IMR-90 (cell line): ENCODE measurements at regions not wholly inside any gene's neighbourhood (a gene's known extent, or its start where the extent isn't known, plus 50 kb on each side); places are given as distances from the start of the nearest gene placed in this dataset.

Source experiments
- ATAC-seq: fragments of 200-7000 bp; cut with Tn5 transposase; 2 replicates; pipeline ENCODE4 v1.9.1; 2020; ENCODE audit warnings: low read depth, mild to moderate bottlenecking, moderate library complexity
- BruUV-seq: library from RNA; stranded (reverse); fragments of 400-500 nt; replicated peaks from 2 replicates; lab custom pipeline; 2021; lab: Mats Ljungman, UMichigan
- CTCF ChIA-PET: fragments of 300-600 bp; formaldehyde crosslinking; extraction: SDS; loops from one replicate; lab custom pipeline; 2021; ENCODE audit warnings: antibody characterized with exemption; lab: Yijun Ruan, JAX
- POLR2A ChIA-PET: fragments of 300-600 bp; sonication (Branson Sonifier 250); formaldehyde crosslinking; loops from one replicate; lab custom pipeline; 2022; ENCODE audit warnings: antibody characterized with exemption; ENCODE audit not compliant: unreplicated experiment; lab: Charles Lee
- DNase-seq: peaks from one replicate; pipeline ENCODE4 v3.0.0; 2013
- H2AFZ ChIP-seq: replicated peaks from 2 replicates; pipeline ENCODE3; 2013; ENCODE audit warnings: low read length, mild to moderate bottlenecking; ENCODE audit not compliant: poor library complexity
- H2AK5ac ChIP-seq: 2 replicates; pipeline ENCODE4 v1.6.1; 2013; ENCODE audit warnings: low read depth, low read length, inconsistent platforms
- H2AK9ac ChIP-seq: replicated peaks from 2 replicates; pipeline ENCODE3; 2013; ENCODE audit warnings: mild to moderate bottlenecking, low read depth, low read length, moderate library complexity; ENCODE audit not compliant: poor library complexity
- H2BK120ac ChIP-seq: 2 replicates; pipeline ENCODE4 v1.6.1; 2013; ENCODE audit warnings: low read depth, low read length, inconsistent platforms
- H2BK15ac ChIP-seq: 3 replicates; pipeline ENCODE4 v1.6.1; 2013; ENCODE audit warnings: low read depth, low read length, inconsistent platforms
- H2BK20ac ChIP-seq: 2 replicates; pipeline ENCODE4 v1.6.1; 2013; ENCODE audit warnings: low read depth, mild to moderate bottlenecking, inconsistent platforms, low read length, moderate library complexity
- H2BK5ac ChIP-seq: 2 replicates; pipeline ENCODE4 v1.6.1; 2013; ENCODE audit warnings: mild to moderate bottlenecking, low read depth, low read length, inconsistent platforms; ENCODE audit not compliant: poor library complexity, severe bottlenecking
- H3K14ac ChIP-seq: replicated peaks from 2 replicates; pipeline ENCODE4 v1.6.1; 2013; ENCODE audit warnings: low read depth, low read length, inconsistent platforms
- H3K18ac ChIP-seq: 2 replicates; pipeline ENCODE4 v1.6.1; 2013; ENCODE audit warnings: low read depth, low read length, control low read depth
- H3K23ac ChIP-seq: 2 replicates; pipeline ENCODE4 v1.6.1; 2013; ENCODE audit warnings: low read depth, low read length, inconsistent platforms
- H3K27ac ChIP-seq: 2 replicates; pipeline ENCODE4 v1.5.1; 2013; ENCODE audit warnings: mild to moderate bottlenecking, control low read depth, low read length; ENCODE audit not compliant: insufficient read depth
- H3K27me3 ChIP-seq: 2 replicates; pipeline ENCODE4 v1.6.1; 2013; ENCODE audit warnings: low read length; ENCODE audit not compliant: control insufficient read depth, insufficient read depth
- H3K36me3 ChIP-seq: 2 replicates; pipeline ENCODE4 v1.6.1; 2013; ENCODE audit warnings: low read length, mixed read lengths; ENCODE audit not compliant: control insufficient read depth, insufficient read depth
- H3K4ac ChIP-seq: 2 replicates; pipeline ENCODE4 v1.6.1; 2013; ENCODE audit warnings: low read depth, low read length, inconsistent platforms
- H3K4me1 ChIP-seq: 2 replicates; pipeline ENCODE4 v1.6.1; 2013; ENCODE audit warnings: low read length, mixed read lengths; ENCODE audit not compliant: control insufficient read depth, insufficient read depth
- H3K4me2 ChIP-seq: 2 replicates; pipeline ENCODE4 v1.6.1; 2013; ENCODE audit warnings: low read depth, mild to moderate bottlenecking, control low read depth, low read length, moderate library complexity
- H3K4me3 ChIP-seq: 2 replicates; pipeline ENCODE4 v1.5.1; 2013; ENCODE audit warnings: low read depth, mild to moderate bottlenecking, control low read depth, low read length, moderate library complexity; ENCODE audit not compliant: insufficient read depth
- H3K56ac ChIP-seq: 2 replicates; pipeline ENCODE4 v1.6.1; 2013; ENCODE audit warnings: low read length, inconsistent platforms; ENCODE audit not compliant: insufficient read depth; ENCODE audit errors: extremely low read depth
- H3K79me1 ChIP-seq, 2 experiments: 2 replicates each; pipeline ENCODE4 v1.6.1; 2013; ENCODE audit warnings: low read length in 2 of 2, inconsistent platforms in 1 of 2, low read depth in 1 of 2
- H3K9ac ChIP-seq: 2 replicates; pipeline ENCODE4 v1.6.1; 2013; ENCODE audit warnings: low read depth, low read length, control low read depth
- H3K9me1 ChIP-seq: 2 replicates; pipeline ENCODE4 v1.6.1; 2013; ENCODE audit warnings: low read length, inconsistent platforms; ENCODE audit not compliant: insufficient read depth
- H3K9me3 ChIP-seq: 2 replicates; pipeline ENCODE4 v1.6.1; 2013; ENCODE audit warnings: low read length; ENCODE audit not compliant: control insufficient read depth, insufficient read depth
- H4K20me1 ChIP-seq: 2 replicates; pipeline ENCODE4 v1.6.1; 2013; ENCODE audit warnings: low read length, inconsistent platforms; ENCODE audit not compliant: insufficient read depth
- H4K5ac ChIP-seq: 2 replicates; pipeline ENCODE4 v1.6.1; 2013; ENCODE audit warnings: mild to moderate bottlenecking, low read depth, low read length, control low read depth
- H4K8ac ChIP-seq, 2 experiments: 2 replicates each; pipeline ENCODE4 v1.6.1; 2013; ENCODE audit warnings: low read depth in 2 of 2, low read length in 2 of 2, control low read depth in 1 of 2, inconsistent platforms in 1 of 2
- H4K91ac ChIP-seq: 2 replicates; pipeline ENCODE4 v1.6.1; 2013; ENCODE audit warnings: low read depth, low read length, inconsistent platforms; ENCODE audit not compliant: insufficient read depth
- BHLHE40 ChIP-seq: fragments of 150-350 bp; IDR thresholded peaks from 2 replicates; pipeline ENCODE4 v1.6.1; 2016; ENCODE audit warnings: mild to moderate bottlenecking, low read depth, low read length
- CEBPB ChIP-seq: IDR thresholded peaks from 2 replicates; pipeline ENCODE4 v1.6.1; 2012; ENCODE audit warnings: low read depth, low read length, improper control_type of control experiment
- CHD1 ChIP-seq: IDR thresholded peaks from 2 replicates; pipeline ENCODE4 v1.6.1; 2012; ENCODE audit warnings: low read depth, low read length, improper control_type of control experiment
- ELK1 ChIP-seq: fragments of 150-350 bp; IDR thresholded peaks from 2 replicates; pipeline ENCODE4 v1.6.1; 2016; ENCODE audit warnings: low read depth, mild to moderate bottlenecking, low read length, moderate library complexity, borderline replicate concordance
- MAFK ChIP-seq: IDR thresholded peaks from 2 replicates; pipeline ENCODE4 v1.6.1; 2012; ENCODE audit warnings: low read depth, low read length, improper control_type of control experiment
- MAZ ChIP-seq: IDR thresholded peaks from 2 replicates; pipeline ENCODE4 v1.6.1; 2012; ENCODE audit warnings: low read depth, mild to moderate bottlenecking, low read length, improper control_type of control experiment, moderate library complexity, borderline replicate concordance
- MXI1 ChIP-seq: IDR thresholded peaks from 2 replicates; pipeline ENCODE4 v1.6.1; 2012; ENCODE audit warnings: low read depth, mild to moderate bottlenecking, low read length, moderate library complexity, borderline replicate concordance
- NFE2L2 ChIP-seq: fragments of 150-350 bp; IDR thresholded peaks from 2 replicates; pipeline ENCODE4 v1.6.1; 2016; ENCODE audit warnings: low read depth, mild to moderate bottlenecking, low read length
- POLR2A ChIP-seq: IDR thresholded peaks from 2 replicates; pipeline ENCODE4 v1.6.1; 2012; ENCODE audit warnings: mild to moderate bottlenecking, low read depth, low read length
- RCOR1 ChIP-seq: IDR thresholded peaks from 2 replicates; pipeline ENCODE4 v1.6.1; 2012; ENCODE audit warnings: mild to moderate bottlenecking, low read length, improper control_type of control experiment; ENCODE audit not compliant: insufficient replicate concordance
- SMC3 ChIP-seq: fragments of 150-350 bp; IDR thresholded peaks from 2 replicates; pipeline ENCODE4 v1.6.1; 2016; ENCODE audit warnings: low read depth, mild to moderate bottlenecking, antibody characterized with exemption, low read length, moderate library complexity
- WGBS, 2 experiments: methylation state at CpG; one replicate each; pipeline versions ENCODE4 v1.1.5 to v1.1.7; 2013; ENCODE audit warnings: missing lambda C conversion rate in 2 of 2; ENCODE audit not compliant: insufficient read length in 1 of 2; ENCODE audit errors: extremely low coverage in 2 of 2; 5-methylcytosine and 5-hydroxymethylcytosine counted together
- dilution Hi-C: fragments of 300-500 bp; cut with HindIII; formaldehyde crosslinking; loops from one replicate; pipeline ENCODE4 v1.14.3; 2018; ENCODE audit warnings: low sequenced_read_pairs; ENCODE audit not compliant: unreplicated experiment
- in situ Hi-C: fragments of 300-500 bp; cut with MboI; formaldehyde crosslinking; loops from 3 replicates; pipeline ENCODE4 v1.14.3; 2019; ENCODE audit warnings: low sequenced_read_pairs, inconsistent platforms, mixed read lengths
- intact Hi-C: fragments of 100-400 bp; cut with micrococcal nuclease; formaldehyde crosslinking; loops from 2 replicates; pipeline ENCODE4 v1.10.0; 2022
- TF ChIP-seq, protein P1 (sequence below): conservative IDR thresholded peaks from 2 replicates; pipeline ENCODE4 v1.5.1; 2012; ENCODE audit warnings: mild to moderate bottlenecking, low read depth, low read length, improper control_type of control experiment

GRCh38 chr1:98336472-98337083 lies 324.9 kb upstream of the SNX7 start:
- no peak for TF ChIP-seq NFE2L2
- no peak for TF ChIP-seq ELK1
- no peak for TF ChIP-seq BHLHE40
- no peak for TF ChIP-seq MXI1
- no peak for TF ChIP-seq RCOR1
- no peak for TF ChIP-seq MAZ
- no peak for TF ChIP-seq SMC3
- no peak for TF ChIP-seq CHD1
- TF ChIP-seq MAFK = no peak
- no peak for TF ChIP-seq POLR2A
- TF ChIP-seq CEBPB = no peak
- TF ChIP-seq, protein P1, sequence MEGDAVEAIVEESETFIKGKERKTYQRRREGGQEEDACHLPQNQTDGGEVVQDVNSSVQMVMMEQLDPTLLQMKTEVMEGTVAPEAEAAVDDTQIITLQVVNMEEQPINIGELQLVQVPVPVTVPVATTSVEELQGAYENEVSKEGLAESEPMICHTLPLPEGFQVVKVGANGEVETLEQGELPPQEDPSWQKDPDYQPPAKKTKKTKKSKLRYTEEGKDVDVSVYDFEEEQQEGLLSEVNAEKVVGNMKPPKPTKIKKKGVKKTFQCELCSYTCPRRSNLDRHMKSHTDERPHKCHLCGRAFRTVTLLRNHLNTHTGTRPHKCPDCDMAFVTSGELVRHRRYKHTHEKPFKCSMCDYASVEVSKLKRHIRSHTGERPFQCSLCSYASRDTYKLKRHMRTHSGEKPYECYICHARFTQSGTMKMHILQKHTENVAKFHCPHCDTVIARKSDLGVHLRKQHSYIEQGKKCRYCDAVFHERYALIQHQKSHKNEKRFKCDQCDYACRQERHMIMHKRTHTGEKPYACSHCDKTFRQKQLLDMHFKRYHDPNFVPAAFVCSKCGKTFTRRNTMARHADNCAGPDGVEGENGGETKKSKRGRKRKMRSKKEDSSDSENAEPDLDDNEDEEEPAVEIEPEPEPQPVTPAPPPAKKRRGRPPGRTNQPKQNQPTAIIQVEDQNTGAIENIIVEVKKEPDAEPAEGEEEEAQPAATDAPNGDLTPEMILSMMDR = no peak
- Histone ChIP-seq H3K4ac (no peak overlapping the region), H3K9ac (no peak overlapping the region), H4K20me1 (no peaks in the 10 kb centered on the region), H3K9me3 (no peaks in the 10 kb centered on the region), H3K14ac (no peak overlapping the region), H3K4me3 (no peak overlapping the region), H3K27me3 (no peaks in the 10 kb centered on the region), H3K36me3 (no peaks in the 10 kb centered on the region), H2AFZ (no peak overlapping the region), H3K56ac (no peak overlapping the region), H2BK20ac (no peak overlapping the region), H3K79me1 (no peaks in the 10 kb centered on the region), H4K5ac (no peak overlapping the region), H2BK5ac (no peak overlapping the region), H4K8ac (no peak overlapping the region), H3K4me2 (no peak overlapping the region), H3K27ac (no peak overlapping the region), H3K9me1 (no peaks in the 10 kb centered on the region), H2AK9ac (no peak overlapping the region), H4K91ac (no peak overlapping the region), H2BK120ac (no peak overlapping the region), H3K18ac (no peak overlapping the region), H3K23ac (no peak overlapping the region), H2AK5ac (no peak overlapping the region), H2BK15ac (no peak overlapping the region), H3K4me1 (no peaks in the 10 kb centered on the region)
- no TSS peak for BruUV-seq
- no peak for ATAC-seq
- in situ Hi-C loops = no loop called here
- POLR2A ChIA-PET = no interaction called here
- no CpG with 5 or more reads among the region's 5 CpGs for WGBS, 2 experiments
- CTCF ChIA-PET = no interaction called here
- DNase-seq = no peak
- intact Hi-C loops = no loop called here
- dilution Hi-C loops = no loop called here
